Tibial artery (tissue), 4 donors: ENCODE measurements at regions not wholly inside any gene's neighbourhood (a gene's known extent, or its start where the extent isn't known, plus 50 kb on each side); places are given as distances from the start of the nearest gene placed in this dataset.

ENCODE experiments used
- DNase-seq, 2 donors: peaks; one replicate each; pipeline ENCODE4 v3.0.0-alpha.2; 2019
- H3K27ac ChIP-seq, 2 donors: fragments of 200-600 bp; sonication (generic) in 1 of 2; 1 replicate in 1 of 2; 2 replicates in 1 of 2; pipeline ENCODE4 v1.5.1; 2018 to 2019; ENCODE audit warnings: mild to moderate bottlenecking in 1 of 2
- H3K27me3 ChIP-seq, 2 donors: fragments of 200-600 bp; sonication (generic) in 1 of 2; one replicate each; pipeline versions ENCODE4 v1.5.1 to v1.6.0; 2016 to 2019
- H3K36me3 ChIP-seq, 3 donors: fragments of 200-600 bp; sonication (generic) in 2 of 3; one replicate each; pipeline ENCODE4 v1.5.1; 2016 to 2019; ENCODE audit warnings: mild to moderate bottlenecking in 2 of 3
- H3K4me1 ChIP-seq, 4 donors: fragments of 200-600 bp; sonication (generic) in 2 of 4; 1 replicate in 3 of 4; 2 replicates in 1 of 4; pipeline ENCODE4 v1.5.1; 2016 to 2019
- H3K4me3 ChIP-seq, 2 donors: fragments of 200-600 bp; sonication (generic) in 1 of 2; 1 replicate in 1 of 2; 2 replicates in 1 of 2; pipeline ENCODE4 v1.5.1; 2018 to 2019; ENCODE audit warnings: mild to moderate bottlenecking in 2 of 2
- H3K9me3 ChIP-seq, 3 donors: fragments of 200-600 bp; sonication (generic) in 1 of 3; one replicate each; pipeline ENCODE4 v1.5.1; 2016 to 2019
- CTCF ChIP-seq, 2 experiments: fragments of 200-600 bp in 1 of 2; fragments of 450-650 bp in 1 of 2; IDR thresholded peaks; one replicate each; pipeline ENCODE4 v1.5.1; 2017 to 2019; ENCODE audit warnings: antibody characterized with exemption in 2 of 2, mild to moderate bottlenecking in 1 of 2, moderate library complexity in 1 of 2
- intact Hi-C: fragments of 100-400 bp; cut with DNase I; formaldehyde crosslinking; loops from one replicate; pipeline ENCODE4 v1.15.0; 2023; ENCODE audit warnings: low total_unique reads

- no peak overlapping the region for H3K27ac ChIP-seq
Measured at GRCh38 chr5:50962934-50963872, 296.8 kb downstream of the PARP8 start.

GRCh38 chr5:50963971-50964745, 297.7 kb downstream of the PARP8 start:
- no peak for DNase-seq
- no peaks in the 10 kb centered on the region for H3K9me3 ChIP-seq
- H3K27ac ChIP-seq = no peak overlapping the region
- peaks cover under 1 to 93% of the 10 kb centered on the region in 2 donors for H3K27me3 ChIP-seq
- intact Hi-C loops = loop anchor here (10.0 kb wide), 1 partner anchor 1691 kb away; no protein-coding TSS in a partner anchor
- peak overlapping the region in 1 of 2 donors; percentile 42 for H3K4me3 ChIP-seq
- peaks cover 0 to 44% (median 35%) of the 10 kb centered on the region in 4 donors for H3K4me1 ChIP-seq
- TF ChIP-seq CTCF (IDR thresholded peaks at IDR 0.05) = no peak
- H3K36me3 ChIP-seq = no peaks in the 10 kb centered on the region

More at GRCh38 chr5:50962934-50963872, 296.8 kb downstream of the PARP8 start:
- intact Hi-C loops = loop anchor here (10.0 kb wide), 1 partner anchor 1692 kb away; no protein-coding TSS in a partner anchor
- peak; percentile 65 to 77 for TF ChIP-seq CTCF (IDR thresholded peaks at IDR 0.05)
- no peaks in the 10 kb centered on the region for H3K36me3 ChIP-seq
- H3K9me3 ChIP-seq = no peaks in the 10 kb centered on the region
- peak overlapping the region; percentile 13 to 42 for H3K4me3 ChIP-seq
- DNase-seq = peak; percentile 60 to 77
- H3K4me1 ChIP-seq = peaks cover 0 to 35% (median 26%) of the 10 kb centered on the region in 4 donors
- peaks cover 0 to 87% of the 10 kb centered on the region in 2 donors for H3K27me3 ChIP-seq

- Histone ChIP-seq H3K4me3 (no peak overlapping the region), H3K4me1 (peaks cover 0 to 53% (median 44%) of the 10 kb centered on the region in 4 donors), H3K9me3 (no peaks in the 10 kb centered on the region), H3K27me3 (peaks cover 6 to 93% of the 10 kb centered on the region in 2 donors), H3K27ac (no peak overlapping the region), H3K36me3 (no peaks in the 10 kb centered on the region)
- DNase-seq = no peak
- intact Hi-C loops = loop anchor here (10.0 kb wide), 1 partner anchor 1690 kb away; no protein-coding TSS in a partner anchor
- TF ChIP-seq CTCF (IDR thresholded peaks at IDR 0.05) = no peak
Measured at GRCh38 chr5:50964746-50965653, 298.6 kb downstream of the PARP8 start.

GRCh38 chr5:50965654-50966375, 299.4 kb downstream of the PARP8 start:
- H3K4me1 ChIP-seq = peaks cover 0 to 54% (median 44%) of the 10 kb centered on the region in 4 donors

More at GRCh38 chr5:50965654-50966375, 299.4 kb downstream of the PARP8 start:
- peaks cover 6 to 94% of the 10 kb centered on the region in 2 donors for H3K27me3 ChIP-seq
- TF ChIP-seq CTCF (IDR thresholded peaks at IDR 0.05) = no peak
- H3K4me3 ChIP-seq = no peak overlapping the region
- no peaks in the 10 kb centered on the region for H3K9me3 ChIP-seq
- no peak for DNase-seq
- intact Hi-C loops = loop anchor here (10.0 kb wide), 1 partner anchor 1689 kb away; no protein-coding TSS in a partner anchor
- no peak overlapping the region for H3K27ac ChIP-seq
- no peaks in the 10 kb centered on the region for H3K36me3 ChIP-seq
